ENCODE measurements at regions not wholly inside any gene's neighbourhood (a gene's known extent, or its start where the extent isn't known, plus 50 kb on each side); places are given as distances from the start of the nearest gene placed in this dataset.

DNA sequence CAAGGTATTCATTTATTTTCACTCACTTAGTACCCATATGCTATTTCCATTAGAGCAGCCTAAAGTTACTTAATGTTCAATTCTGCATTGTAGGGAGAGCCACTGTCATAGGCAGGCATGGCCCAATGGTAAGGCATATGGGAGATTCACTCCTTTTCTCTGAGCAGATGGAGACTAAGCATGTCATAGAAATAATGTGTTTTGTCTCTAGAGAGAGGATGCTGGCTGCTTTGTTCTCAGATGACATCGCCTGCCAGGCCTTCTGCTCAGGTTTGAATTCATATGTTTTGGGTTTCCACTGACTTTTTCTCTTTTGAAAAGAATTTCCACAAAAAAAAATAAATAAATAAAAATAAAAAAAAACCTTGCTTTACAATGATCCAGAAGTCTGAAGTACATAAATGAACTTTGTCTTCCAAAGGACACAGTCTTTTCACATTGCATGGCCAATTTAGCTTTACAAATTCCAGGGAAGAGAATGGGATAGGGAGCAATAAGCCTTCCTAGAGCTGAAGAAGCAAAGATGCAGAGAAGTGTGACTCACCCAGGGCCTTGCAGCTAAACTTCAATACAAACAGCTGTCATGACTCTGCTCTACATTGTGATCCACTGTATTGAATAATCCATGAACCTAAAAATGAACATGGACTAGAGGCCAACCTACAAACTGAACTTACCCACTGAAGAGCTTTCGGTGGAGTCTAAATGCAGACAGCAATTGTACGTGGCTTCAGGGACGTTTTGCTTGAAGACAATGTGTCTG, 422.5 kb downstream of the CMPK2 start:
- no peak overlapping the region for H3K4me3 ChIP-seq
- H3K9ac ChIP-seq (ENCODE audit: low read depth in 2 of 2, low read length in 2 of 2), result no peak overlapping the region
- TF ChIP-seq, protein P1, sequence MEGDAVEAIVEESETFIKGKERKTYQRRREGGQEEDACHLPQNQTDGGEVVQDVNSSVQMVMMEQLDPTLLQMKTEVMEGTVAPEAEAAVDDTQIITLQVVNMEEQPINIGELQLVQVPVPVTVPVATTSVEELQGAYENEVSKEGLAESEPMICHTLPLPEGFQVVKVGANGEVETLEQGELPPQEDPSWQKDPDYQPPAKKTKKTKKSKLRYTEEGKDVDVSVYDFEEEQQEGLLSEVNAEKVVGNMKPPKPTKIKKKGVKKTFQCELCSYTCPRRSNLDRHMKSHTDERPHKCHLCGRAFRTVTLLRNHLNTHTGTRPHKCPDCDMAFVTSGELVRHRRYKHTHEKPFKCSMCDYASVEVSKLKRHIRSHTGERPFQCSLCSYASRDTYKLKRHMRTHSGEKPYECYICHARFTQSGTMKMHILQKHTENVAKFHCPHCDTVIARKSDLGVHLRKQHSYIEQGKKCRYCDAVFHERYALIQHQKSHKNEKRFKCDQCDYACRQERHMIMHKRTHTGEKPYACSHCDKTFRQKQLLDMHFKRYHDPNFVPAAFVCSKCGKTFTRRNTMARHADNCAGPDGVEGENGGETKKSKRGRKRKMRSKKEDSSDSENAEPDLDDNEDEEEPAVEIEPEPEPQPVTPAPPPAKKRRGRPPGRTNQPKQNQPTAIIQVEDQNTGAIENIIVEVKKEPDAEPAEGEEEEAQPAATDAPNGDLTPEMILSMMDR (IDR thresholded peaks at IDR 0.05), result no peak
- H3K27me3 ChIP-seq, result no peaks in the 10 kb centered on the region
- no peaks in the 10 kb centered on the region for H3K9me3 ChIP-seq
- no peaks in the 10 kb centered on the region for H3K36me3 ChIP-seq
- intact Hi-C loops (cut with DNase I), result no loop called here
- no peaks in the 10 kb centered on the region for H3K4me1 ChIP-seq
- no peak for DNase-seq
- no peak overlapping the region for H3K27ac ChIP-seq

DNA sequence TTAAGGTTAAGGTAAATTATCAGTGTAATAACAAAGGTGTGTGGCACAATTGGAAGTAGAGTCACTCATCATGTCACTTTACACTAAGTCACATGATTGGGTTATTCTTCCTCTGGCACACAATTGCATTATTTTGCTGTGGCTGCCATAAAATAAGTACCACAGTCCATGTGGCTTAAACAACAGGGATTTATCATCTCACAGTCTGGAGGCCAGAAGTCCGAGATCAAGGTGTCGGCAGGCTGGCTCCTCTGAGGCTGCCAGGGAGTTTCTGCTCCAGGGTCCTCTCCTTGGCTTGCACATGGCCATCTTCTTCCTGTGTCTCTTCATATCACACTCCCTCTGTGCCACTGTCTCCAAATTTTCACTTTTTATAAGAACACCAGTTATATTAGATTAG, 421.2 kb downstream of the CMPK2 start:
- Histone ChIP-seq H3K4me3 (no peak overlapping the region), H3K27me3 (no peaks in the 10 kb centered on the region), H3K9me3 (no peaks in the 10 kb centered on the region), H3K27ac (no peak overlapping the region), H3K36me3 (no peaks in the 10 kb centered on the region), H3K4me1 (no peaks in the 10 kb centered on the region), H3K9ac (ENCODE audit: low read depth in 2 of 2, low read length in 2 of 2) (no peak overlapping the region)
- TF ChIP-seq, protein P1 (IDR thresholded peaks at IDR 0.05), result no peak
- intact Hi-C loops (cut with DNase I), result no loop called here
- no peak for DNase-seq

DNA sequence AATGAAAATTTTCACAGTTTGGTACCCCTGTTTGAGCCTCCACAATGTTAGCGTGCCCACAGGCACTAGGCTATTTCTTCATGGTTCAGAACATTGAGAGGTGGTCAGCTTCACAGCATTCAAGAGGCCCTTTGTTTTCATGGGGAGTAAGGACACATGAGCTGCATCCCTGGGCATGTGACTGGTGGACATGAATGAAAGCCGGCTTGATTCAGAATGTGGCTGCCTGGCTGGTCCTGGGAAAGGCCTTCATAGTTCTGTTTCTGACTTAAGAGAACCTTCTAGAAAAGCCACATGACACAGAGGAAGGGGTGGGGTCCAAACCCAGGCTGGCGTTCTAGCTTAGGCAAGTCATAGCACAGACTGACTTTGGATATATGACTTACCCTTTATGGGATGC, 420.6 kb downstream of the CMPK2 start:
- no peak overlapping the region for H3K9ac ChIP-seq (ENCODE audit: low read depth in 2 of 2, low read length in 2 of 2)
- H3K9me3 ChIP-seq, result no peaks in the 10 kb centered on the region
- no peak overlapping the region for H3K4me3 ChIP-seq
- no peak overlapping the region for H3K27ac ChIP-seq
- intact Hi-C loops (cut with DNase I), result no loop called here
- H3K36me3 ChIP-seq, result no peaks in the 10 kb centered on the region
- H3K27me3 ChIP-seq, result no peaks in the 10 kb centered on the region
- TF ChIP-seq, protein P1 (IDR thresholded peaks at IDR 0.05), result no peak
- DNase-seq, result no peak
- H3K4me1 ChIP-seq, result no peaks in the 10 kb centered on the region

DNA sequence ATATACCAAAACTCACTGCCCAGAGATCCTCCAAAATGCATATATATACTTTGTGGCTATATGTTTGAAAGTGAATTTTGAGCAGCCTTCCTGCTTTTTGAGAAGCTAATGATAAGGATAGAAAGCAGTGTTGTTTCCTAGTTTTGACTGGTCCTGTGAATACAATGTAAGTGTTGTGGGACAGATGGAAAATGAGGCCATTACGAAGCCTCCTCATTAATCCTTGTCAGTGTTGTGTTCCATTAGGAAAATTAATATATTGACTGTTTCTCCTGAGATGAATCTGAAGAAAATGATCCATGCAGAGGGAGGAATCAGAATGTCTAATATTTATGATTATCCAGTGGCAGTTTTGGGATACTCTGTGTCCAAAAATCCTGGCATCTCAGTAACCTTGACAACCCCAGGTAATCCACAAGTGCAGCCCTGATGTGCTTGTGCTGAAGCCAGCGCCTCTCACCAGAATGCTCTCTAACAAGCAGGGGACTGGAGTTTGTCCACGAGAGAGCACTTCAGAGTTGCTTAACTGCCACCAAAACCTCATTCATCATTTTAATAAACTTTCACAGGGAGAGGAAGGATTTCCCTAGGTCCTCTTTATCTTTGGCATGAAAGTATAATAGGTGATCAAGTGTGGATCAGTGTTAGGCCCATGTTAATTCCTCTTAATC, 418.6 kb downstream of the CMPK2 start:
- Histone ChIP-seq H3K4me1 (no peaks in the 10 kb centered on the region), H3K9me3 (no peaks in the 10 kb centered on the region), H3K36me3 (no peaks in the 10 kb centered on the region), H3K4me3 (no peak overlapping the region), H3K27ac (no peak overlapping the region), H3K27me3 (no peaks in the 10 kb centered on the region), H3K9ac (ENCODE audit: low read depth in 2 of 2, low read length in 2 of 2) (no peak overlapping the region)
- intact Hi-C loops (cut with DNase I), result no loop called here
- TF ChIP-seq, protein P1 (IDR thresholded peaks at IDR 0.05), result no peak
- DNase-seq, result no peak

DNA sequence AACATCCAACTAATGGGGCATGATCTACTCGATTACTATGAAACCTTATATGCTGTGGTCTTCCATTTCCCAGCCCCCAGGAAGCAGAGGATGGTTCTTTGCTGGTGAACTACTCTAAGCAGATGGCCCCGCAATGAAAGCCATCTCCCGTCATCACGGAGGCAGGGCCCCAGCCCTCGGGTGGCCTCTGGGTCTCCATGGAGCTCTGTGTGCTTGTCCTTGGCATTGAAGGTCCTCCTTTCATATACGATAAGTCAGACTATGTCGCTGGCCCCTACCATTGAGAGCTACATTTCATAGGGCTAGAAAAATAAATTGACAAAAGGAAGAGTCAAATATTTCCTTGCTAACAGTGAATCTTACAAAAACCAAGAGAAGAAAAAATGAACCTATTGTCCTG, 416.8 kb downstream of the CMPK2 start:
- Histone ChIP-seq H3K9me3 (no peaks in the 10 kb centered on the region), H3K4me1 (no peaks in the 10 kb centered on the region), H3K27me3 (no peaks in the 10 kb centered on the region), H3K27ac (no peak overlapping the region), H3K4me3 (no peak overlapping the region), H3K9ac (ENCODE audit: low read depth in 2 of 2, low read length in 2 of 2) (no peak overlapping the region), H3K36me3 (no peaks in the 10 kb centered on the region)
- intact Hi-C loops (cut with DNase I), result no loop called here
- no peak for DNase-seq
- TF ChIP-seq, protein P1 (IDR thresholded peaks at IDR 0.05), result no peak
